ENCODE measurements at regions not wholly inside any gene's neighbourhood (a gene's known extent, or its start where the extent isn't known, plus 50 kb on each side); places are given as distances from the start of the nearest gene placed in this dataset.
"Not testable (repeated sequence)": the region's sequence is repeated elsewhere in the genome, so short reads cannot be mapped to it uniquely, and the experiment has no call there.

DNA sequence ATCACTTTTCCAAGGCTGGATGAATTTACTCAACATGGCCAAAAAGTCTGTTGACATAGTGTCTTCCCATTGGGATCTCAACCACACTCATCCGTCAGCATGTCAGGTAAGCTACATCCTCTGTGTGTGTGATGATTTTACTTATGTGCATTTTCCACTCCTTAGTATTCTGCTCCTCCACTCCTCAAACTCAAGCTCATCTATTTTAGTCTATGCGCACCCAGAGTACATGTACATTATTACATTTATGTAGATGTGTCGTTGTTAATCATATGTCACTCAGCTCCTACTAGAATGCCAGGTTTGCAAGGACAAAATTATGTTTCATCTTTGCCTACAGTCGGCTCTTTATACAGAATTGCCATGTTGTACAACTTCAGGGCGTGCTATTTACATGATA, 216.0 kb downstream of the ZNF37A start:
- not testable (repeated sequence) for TF ChIP-seq GABPA, POLR2AphosphoS5 (IDR thresholded peaks at IDR 0.05; ENCODE audit: low read depth)
- TF ChIP-seq, protein P1, sequence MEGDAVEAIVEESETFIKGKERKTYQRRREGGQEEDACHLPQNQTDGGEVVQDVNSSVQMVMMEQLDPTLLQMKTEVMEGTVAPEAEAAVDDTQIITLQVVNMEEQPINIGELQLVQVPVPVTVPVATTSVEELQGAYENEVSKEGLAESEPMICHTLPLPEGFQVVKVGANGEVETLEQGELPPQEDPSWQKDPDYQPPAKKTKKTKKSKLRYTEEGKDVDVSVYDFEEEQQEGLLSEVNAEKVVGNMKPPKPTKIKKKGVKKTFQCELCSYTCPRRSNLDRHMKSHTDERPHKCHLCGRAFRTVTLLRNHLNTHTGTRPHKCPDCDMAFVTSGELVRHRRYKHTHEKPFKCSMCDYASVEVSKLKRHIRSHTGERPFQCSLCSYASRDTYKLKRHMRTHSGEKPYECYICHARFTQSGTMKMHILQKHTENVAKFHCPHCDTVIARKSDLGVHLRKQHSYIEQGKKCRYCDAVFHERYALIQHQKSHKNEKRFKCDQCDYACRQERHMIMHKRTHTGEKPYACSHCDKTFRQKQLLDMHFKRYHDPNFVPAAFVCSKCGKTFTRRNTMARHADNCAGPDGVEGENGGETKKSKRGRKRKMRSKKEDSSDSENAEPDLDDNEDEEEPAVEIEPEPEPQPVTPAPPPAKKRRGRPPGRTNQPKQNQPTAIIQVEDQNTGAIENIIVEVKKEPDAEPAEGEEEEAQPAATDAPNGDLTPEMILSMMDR (IDR thresholded peaks at IDR 0.05; ENCODE audit: insufficient read depth, low read length) = not testable (repeated sequence)
